ENCODE measurements at regions not wholly inside any gene's neighbourhood (a gene's known extent, or its start where the extent isn't known, plus 50 kb on each side); places are given as distances from the start of the nearest gene placed in this dataset.
"Not testable (repeated sequence)": the region's sequence is repeated elsewhere in the genome, so short reads cannot be mapped to it uniquely, and the experiment has no call there.

- DNase-seq; in situ Hi-C loops (cut with MboI; ENCODE audit: low pct_unique_long_range_greater_than_20kb, low sequenced_read_pairs): not testable (repeated sequence)
Measured at GRCh38 chr16:75827372-75828038, 101.2 kb upstream of the CPHXL start.

DNA sequence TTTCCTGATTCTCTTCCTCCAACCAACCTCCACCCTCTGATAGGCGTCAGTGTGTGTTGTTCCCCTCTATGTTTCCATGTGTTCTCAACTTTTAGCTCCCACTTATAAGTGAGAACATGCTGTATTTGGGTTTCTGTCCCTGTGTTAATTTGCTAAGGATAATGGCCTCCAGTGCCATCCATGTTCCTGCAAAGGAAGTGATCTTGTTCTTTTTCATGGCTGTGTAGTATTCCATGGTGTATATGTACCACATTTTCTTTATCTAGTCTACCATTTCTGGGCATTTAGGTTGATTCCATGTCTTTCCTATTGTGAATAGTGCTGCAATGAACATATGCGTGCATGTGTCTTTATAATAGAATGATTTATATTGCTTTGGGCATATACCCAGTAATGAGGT is 107.1 kb upstream of the CPHXL start:
- in situ Hi-C loops (cut with MboI; ENCODE audit: low pct_unique_long_range_greater_than_20kb, low sequenced_read_pairs); DNase-seq: not testable (repeated sequence)

DNA sequence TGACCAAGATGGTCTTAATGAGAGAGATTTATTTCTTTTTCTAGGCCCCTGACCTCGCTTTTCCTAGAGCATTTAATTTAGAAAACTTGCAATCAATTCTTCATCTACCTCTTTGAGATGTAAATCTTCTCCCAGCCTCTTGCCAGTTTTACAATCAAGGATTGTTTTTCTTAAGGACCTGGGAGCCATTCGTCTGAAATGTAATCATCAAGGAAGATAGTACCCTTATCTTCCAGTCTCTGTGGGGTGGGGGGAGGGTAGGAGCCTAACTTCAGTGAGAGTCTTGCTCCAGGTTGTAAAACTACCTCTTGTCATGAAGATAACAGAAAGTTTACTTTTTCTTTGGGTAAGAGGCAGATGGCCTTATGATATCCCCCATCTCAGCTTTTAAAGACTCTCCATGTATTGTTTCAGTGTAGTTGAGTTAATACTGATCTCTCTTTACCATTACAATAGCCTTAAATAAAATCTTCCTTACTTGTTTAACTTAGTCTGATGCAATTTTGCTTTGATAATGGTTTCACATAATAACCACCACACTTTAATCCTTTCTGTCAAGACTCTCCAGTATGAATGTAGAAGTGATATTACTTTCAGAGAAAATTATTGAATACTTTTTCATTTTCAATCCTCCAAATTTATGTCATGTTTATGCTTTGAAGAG is 110.2 kb upstream of the CPHXL start:
- in situ Hi-C loops (cut with MboI; ENCODE audit: low pct_unique_long_range_greater_than_20kb, low sequenced_read_pairs) = no loop called here
- DNase-seq = no peak

- in situ Hi-C loops (cut with MboI; ENCODE audit: low pct_unique_long_range_greater_than_20kb, low sequenced_read_pairs) = no loop called here
- no peak for DNase-seq
Measured at GRCh38 chr16:75837264-75837663, 111.0 kb upstream of the CPHXL start.

DNA sequence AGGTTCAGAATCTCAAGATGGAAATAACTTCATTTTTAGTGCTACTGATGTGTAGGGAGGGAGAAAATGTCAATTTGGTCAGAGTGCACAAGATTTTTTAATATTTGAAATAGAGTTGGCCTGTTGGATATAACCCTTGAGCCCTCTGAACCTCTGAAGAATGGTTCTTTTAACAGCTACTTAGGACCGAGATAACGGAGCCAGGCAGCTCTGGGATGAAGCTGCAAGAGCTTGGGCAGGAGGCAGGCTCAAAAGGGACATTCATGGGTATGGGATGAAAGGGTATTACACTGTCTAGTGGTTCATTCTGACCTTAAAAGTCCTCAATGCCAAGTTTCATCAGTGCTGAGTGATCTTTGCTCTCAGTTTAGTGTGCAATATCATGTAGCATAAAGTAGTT is 111.4 kb upstream of the CPHXL start:
- in situ Hi-C loops (cut with MboI; ENCODE audit: low pct_unique_long_range_greater_than_20kb, low sequenced_read_pairs) = no loop called here
- no peak for DNase-seq

- DNase-seq = no peak
- in situ Hi-C loops (cut with MboI; ENCODE audit: low pct_unique_long_range_greater_than_20kb, low sequenced_read_pairs) = no loop called here
Measured at GRCh38 chr16:75841517-75841916, 115.2 kb upstream of the CPHXL start.

- DNase-seq = no peak
- in situ Hi-C loops (cut with MboI; ENCODE audit: low pct_unique_long_range_greater_than_20kb, low sequenced_read_pairs) = no loop called here
Measured at GRCh38 chr16:75847172-75847571, 120.9 kb upstream of the CPHXL start.

- no peak for DNase-seq
- in situ Hi-C loops (cut with MboI; ENCODE audit: low pct_unique_long_range_greater_than_20kb, low sequenced_read_pairs) = no loop called here
Measured at GRCh38 chr16:75854152-75854551, 127.9 kb upstream of the CPHXL start.

- no peak for DNase-seq
- in situ Hi-C loops (cut with MboI; ENCODE audit: low pct_unique_long_range_greater_than_20kb, low sequenced_read_pairs) = no loop called here
Measured at GRCh38 chr16:75860326-75861053, 134.2 kb upstream of the CPHXL start.

GRCh38 chr16:75861311-75862097 is 135.2 kb upstream of the CPHXL start:
- DNase-seq = no peak
- in situ Hi-C loops (cut with MboI; ENCODE audit: low pct_unique_long_range_greater_than_20kb, low sequenced_read_pairs) = no loop called here

- in situ Hi-C loops (cut with MboI; ENCODE audit: low pct_unique_long_range_greater_than_20kb, low sequenced_read_pairs) = no loop called here
- DNase-seq = no peak
Measured at GRCh38 chr16:75862098-75862386, 135.8 kb upstream of the CPHXL start.

GRCh38 chr16:75864243-75864642 is 138.0 kb upstream of the CPHXL start:
- in situ Hi-C loops (cut with MboI; ENCODE audit: low pct_unique_long_range_greater_than_20kb, low sequenced_read_pairs) = no loop called here
- DNase-seq = no peak

- no peak for DNase-seq
- in situ Hi-C loops (cut with MboI; ENCODE audit: low pct_unique_long_range_greater_than_20kb, low sequenced_read_pairs) = no loop called here
Measured at GRCh38 chr16:75865736-75866135, 139.4 kb upstream of the CPHXL start.

GRCh38 chr16:75868636-75869632 is 142.6 kb upstream of the CPHXL start:
- no peak for DNase-seq
- in situ Hi-C loops (cut with MboI; ENCODE audit: low pct_unique_long_range_greater_than_20kb, low sequenced_read_pairs) = no loop called here

DNA sequence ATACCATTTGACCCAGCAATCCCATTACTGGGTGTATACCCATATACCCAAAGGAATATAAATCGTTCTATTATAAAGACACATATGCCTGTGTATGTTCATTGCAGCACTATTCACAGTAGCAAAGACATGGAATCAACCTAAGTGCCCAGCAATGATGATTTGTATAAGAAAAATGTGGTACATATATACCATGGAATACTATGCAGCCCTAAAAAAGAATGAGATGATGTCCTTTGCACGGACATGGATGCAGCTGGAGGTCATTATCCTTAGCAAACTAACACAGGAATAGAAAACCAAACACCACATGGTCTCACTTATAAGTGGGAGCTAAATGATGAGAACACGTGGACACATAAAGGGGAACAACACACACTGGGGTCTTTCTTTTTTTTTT is 155.0 kb upstream of the CPHXL start:
- in situ Hi-C loops (cut with MboI; ENCODE audit: low pct_unique_long_range_greater_than_20kb, low sequenced_read_pairs); DNase-seq: not testable (repeated sequence)

- in situ Hi-C loops (cut with MboI; ENCODE audit: low pct_unique_long_range_greater_than_20kb, low sequenced_read_pairs) = no loop called here
- DNase-seq = no peak
Measured at GRCh38 chr16:75899163-75899562, 172.9 kb upstream of the CPHXL start.

GRCh38 chr16:75908331-75909117 is 182.2 kb upstream of the CPHXL start:
- in situ Hi-C loops (cut with MboI; ENCODE audit: low pct_unique_long_range_greater_than_20kb, low sequenced_read_pairs) = no loop called here
- DNase-seq = no peak

- DNase-seq = no peak
Measured at GRCh38 chr16:75909746-75910145, 183.5 kb upstream of the CPHXL start.

More at GRCh38 chr16:75909746-75910145, 183.5 kb upstream of the CPHXL start:
- in situ Hi-C loops (cut with MboI; ENCODE audit: low pct_unique_long_range_greater_than_20kb, low sequenced_read_pairs) = no loop called here

Data from KBM-7 (cell line).